Endometrial microvascular endothelial cells (primary cell): ENCODE measurements at regions not wholly inside any gene's neighbourhood (a gene's known extent, or its start where the extent isn't known, plus 50 kb on each side); places are given as distances from the start of the nearest gene placed in this dataset.

Source experiments
- in situ Hi-C: cut with HindIII; loops from 2 replicates; pipeline ENCODE4 v1.10.0; 2017; ENCODE audit warnings: low sequenced_read_pairs, low pct_unique_long_range_greater_than_20kb; ENCODE audit errors: inconsistent ontology term

DNA sequence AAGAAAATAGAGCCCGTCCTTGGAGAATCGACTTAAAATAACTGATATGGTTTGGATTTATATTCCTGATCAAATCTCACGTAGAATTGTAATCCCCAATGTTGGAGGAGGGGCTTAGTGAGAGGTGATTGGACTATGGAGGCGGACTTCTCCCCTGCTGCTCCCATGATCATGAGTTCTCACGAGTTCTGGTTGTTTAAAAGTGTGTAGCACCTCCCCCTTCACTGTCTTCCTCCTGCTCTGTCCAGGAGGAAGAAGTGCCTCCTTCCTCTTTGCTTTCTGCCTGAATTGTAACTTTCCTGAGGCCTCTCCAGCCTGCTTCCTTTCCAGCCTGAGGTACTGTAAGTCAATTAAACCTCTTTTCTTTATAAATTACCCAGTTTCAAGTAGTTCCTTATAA, 529.2 kb downstream of the HAO1 start:
- in situ Hi-C loops: no loop called here

- in situ Hi-C loops: no loop called here
Observed at GRCh38 chr20:7415427-7415826, 524.8 kb downstream of the HAO1 start.

DNA sequence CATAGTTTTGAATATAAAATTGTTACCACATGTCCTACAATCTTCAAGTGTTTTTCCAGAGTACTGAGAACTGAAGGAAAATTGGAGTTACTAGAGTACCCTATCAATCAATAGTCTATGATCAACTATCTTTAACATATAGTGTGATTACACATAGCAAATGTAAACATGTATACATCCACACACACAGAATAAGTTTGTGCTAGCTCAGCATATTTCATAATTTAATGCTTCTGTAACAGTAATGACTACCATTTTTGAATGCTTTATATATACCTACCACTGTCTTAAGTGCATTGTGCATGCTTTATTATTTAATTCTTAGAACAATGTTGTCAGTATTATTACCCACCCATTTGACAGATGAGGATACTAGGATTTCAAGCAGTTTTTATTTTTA, 523.9 kb downstream of the HAO1 start:
- in situ Hi-C loops: no loop called here

DNA sequence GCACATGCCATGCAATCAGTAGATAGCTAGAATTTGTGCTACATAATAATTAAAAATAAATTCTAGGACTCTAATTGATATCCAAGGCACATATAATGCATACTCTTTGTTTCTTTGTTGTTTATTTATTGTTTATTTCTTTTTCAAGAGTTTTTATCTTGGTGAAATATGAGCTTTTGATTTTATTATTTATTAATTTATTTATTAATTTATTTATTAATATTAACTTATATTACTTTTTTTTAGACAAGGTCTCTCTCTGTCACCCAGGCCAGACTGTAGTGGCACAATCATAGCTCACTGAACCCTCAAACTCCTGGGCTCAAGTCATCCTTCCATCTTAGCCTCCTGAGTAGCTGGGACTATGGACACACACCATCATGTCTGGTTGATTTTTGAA, 519.9 kb downstream of the HAO1 start:
- in situ Hi-C loops: no loop called here

GRCh38 chr20:7426890-7427496, 513.3 kb downstream of the HAO1 start:
- in situ Hi-C loops: no loop called here

GRCh38 chr20:7428946-7429345, 511.3 kb downstream of the HAO1 start:
- in situ Hi-C loops: no loop called here

- in situ Hi-C loops: no loop called here
Observed at GRCh38 chr20:7432612-7433011, 507.6 kb downstream of the HAO1 start.

DNA sequence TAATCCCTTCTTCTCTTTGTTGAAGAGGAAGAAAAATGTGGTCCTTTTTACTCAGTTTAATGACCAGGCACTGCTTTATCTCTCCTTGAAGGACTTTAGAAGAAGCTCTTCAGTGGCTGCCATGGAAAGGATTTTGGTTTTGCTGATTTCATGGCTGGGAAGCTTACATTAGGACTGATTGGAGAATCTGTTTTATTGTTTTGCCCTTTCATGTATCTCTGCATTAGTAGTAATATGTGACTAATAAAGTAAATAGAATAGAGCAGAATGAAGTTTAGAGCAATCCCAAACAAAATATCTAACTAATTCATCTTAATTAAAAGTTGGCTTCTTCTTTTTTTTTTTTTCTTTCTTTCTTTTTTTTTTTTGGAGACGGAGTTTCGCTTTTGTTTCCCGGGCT, 502.9 kb downstream of the HAO1 start:
- in situ Hi-C loops: no loop called here

- in situ Hi-C loops: no loop called here
Observed at GRCh38 chr20:7449269-7449668, 491.0 kb downstream of the HAO1 start.

DNA sequence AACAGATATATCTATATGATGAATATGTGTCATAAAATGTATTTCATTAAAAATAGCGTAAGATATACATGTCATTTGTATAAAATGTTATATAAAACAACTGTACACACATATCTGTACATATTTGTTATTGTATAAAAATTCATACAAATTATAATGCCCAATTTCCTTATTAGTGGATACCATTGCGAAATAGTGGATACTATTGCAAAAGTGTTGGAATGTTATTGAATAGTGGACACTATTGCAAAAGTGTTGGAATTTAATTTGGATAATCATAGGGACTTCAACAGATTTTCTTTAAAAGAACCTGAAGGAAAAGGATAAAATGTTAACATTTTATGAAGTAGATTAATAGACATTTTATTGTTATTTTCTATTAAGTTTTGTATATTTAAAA, 487.4 kb downstream of the HAO1 start:
- in situ Hi-C loops: no loop called here

- in situ Hi-C loops: no loop called here
Observed at GRCh38 chr20:7454047-7454446, 486.2 kb downstream of the HAO1 start.

GRCh38 chr20:7458459-7458858, 481.8 kb downstream of the HAO1 start:
- in situ Hi-C loops: no loop called here

DNA sequence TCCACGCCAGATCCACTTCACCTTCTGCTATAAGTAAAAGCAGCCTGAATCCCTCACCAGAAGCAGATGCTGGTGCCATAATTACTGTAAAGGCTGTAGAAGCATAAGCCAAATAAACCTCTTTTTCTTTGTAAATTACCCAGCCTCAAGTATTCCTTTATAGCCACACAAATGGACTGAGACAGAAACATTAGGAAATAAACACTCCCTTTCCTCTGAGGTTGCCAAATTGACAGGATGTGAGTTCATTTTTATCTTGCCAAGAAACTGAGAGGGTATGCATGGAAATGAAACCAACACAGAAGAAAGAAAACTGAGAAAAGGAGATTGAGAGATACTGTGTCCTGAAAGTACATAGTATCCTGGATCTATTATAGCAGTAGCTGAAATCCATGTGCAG, 481.2 kb downstream of the HAO1 start:
- in situ Hi-C loops: no loop called here

DNA sequence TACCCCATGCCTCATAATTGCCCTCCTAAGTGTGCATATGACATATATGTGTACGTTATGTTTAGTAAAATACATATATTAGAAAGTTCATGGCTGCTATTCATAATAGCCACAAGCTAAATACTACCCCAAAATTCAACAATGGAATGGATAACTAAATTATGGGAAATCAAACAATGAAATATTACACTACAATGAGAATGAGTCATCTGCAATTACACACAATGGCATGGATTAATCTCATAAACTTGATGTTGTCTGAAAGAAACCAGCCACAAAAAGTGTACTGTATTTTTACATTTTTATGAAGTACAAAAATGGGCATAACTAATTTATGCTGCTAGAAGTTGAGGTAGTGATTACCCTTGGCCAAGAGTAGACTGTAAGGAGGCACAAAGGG, 477.0 kb downstream of the HAO1 start:
- in situ Hi-C loops: no loop called here

DNA sequence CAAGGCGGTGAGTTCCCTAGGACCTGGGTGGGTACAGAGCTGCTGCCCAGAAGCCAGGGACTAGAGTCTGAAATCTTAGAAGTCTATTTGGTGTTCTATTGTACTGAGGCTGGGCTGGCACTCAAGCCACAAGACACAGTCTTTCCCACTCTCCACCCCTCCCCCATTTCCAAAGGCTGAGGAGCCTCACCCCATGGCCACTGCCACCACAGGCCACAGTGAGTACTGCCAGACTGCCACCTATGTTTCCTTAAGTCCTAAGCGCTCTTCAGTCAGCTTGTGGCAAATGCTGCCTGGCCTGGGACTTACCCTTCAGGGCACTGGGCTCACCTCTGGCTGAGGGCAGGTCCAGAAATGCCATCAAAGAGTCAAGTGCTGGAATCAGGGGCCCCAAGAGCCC, 469.3 kb downstream of the HAO1 start:
- in situ Hi-C loops: no loop called here

GRCh38 chr20:7490288-7490687, 450.0 kb downstream of the HAO1 start:
- in situ Hi-C loops: no loop called here

GRCh38 chr20:7492257-7492656, 448.0 kb downstream of the HAO1 start:
- in situ Hi-C loops: no loop called here

DNA sequence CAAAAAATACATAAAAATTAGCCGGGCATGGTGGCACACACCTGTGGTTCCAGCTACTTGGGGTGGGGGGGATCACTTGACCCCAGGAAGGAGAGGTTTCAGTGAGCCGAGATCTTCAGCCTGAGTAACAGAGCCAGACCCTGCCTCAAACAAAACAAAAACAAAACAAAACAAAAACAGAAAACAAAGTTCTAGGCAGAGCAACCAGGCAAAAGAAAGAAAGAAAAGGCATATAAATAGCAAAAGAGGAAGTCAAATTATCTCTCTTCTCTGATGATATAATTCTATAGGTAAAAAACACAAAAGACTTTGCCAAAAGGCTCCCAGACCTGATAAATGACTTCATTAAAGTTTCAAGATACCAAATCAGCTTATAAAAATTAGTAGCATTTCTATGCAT, 446.9 kb downstream of the HAO1 start:
- in situ Hi-C loops: no loop called here

GRCh38 chr20:7496394-7496991, 443.8 kb downstream of the HAO1 start:
- in situ Hi-C loops: no loop called here

GRCh38 chr20:7497985-7498384, 442.3 kb downstream of the HAO1 start:
- in situ Hi-C loops: no loop called here

GRCh38 chr20:7499201-7499600, 441.1 kb downstream of the HAO1 start:
- in situ Hi-C loops: no loop called here
